DND-41 (cell line): ENCODE measurements at regions not wholly inside any gene's neighbourhood (a gene's known extent, or its start where the extent isn't known, plus 50 kb on each side); places are given as distances from the start of the nearest gene placed in this dataset.

Source experiments
- ATAC-seq: fragments of 200-7000 bp; cut with Tn5 transposase; 3 replicates; pipeline ENCODE4 v1.9.1; 2021; ENCODE audit warnings: low read depth; ENCODE audit not compliant: insufficient read depth
- DNase-seq: peaks from one replicate; pipeline ENCODE4 v3.0.0-alpha.2; 2020
- H2AFZ ChIP-seq: 2 replicates; pipeline ENCODE4 v1.6.0; 2012; ENCODE audit warnings: low read depth, low read length
- H3K27ac ChIP-seq: 2 replicates; pipeline ENCODE4 v1.5.1; 2012; ENCODE audit warnings: low read length, inconsistent platforms
- H3K27me3 ChIP-seq: fragments of 200-600 bp; sonication (generic); 2 replicates; pipeline ENCODE4 v1.6.0; 2012; ENCODE audit warnings: low read length, mild to moderate bottlenecking, inconsistent platforms; ENCODE audit not compliant: insufficient read depth, poor library complexity
- H3K36me3 ChIP-seq: 2 replicates; pipeline ENCODE4 v1.5.1; 2012; ENCODE audit warnings: low read length, inconsistent platforms; ENCODE audit not compliant: insufficient read depth
- H3K4me1 ChIP-seq: 2 replicates; pipeline ENCODE4 v1.5.1; 2012; ENCODE audit warnings: mild to moderate bottlenecking, low read length; ENCODE audit not compliant: insufficient read depth
- H3K4me2 ChIP-seq: 2 replicates; pipeline ENCODE4 v1.6.0; 2012; ENCODE audit warnings: mild to moderate bottlenecking, moderate library complexity, low read length, inconsistent platforms; ENCODE audit not compliant: insufficient read depth
- H3K4me3 ChIP-seq, 2 experiments: fragments of 200-600 bp in 1 of 2; shearing (Covaris generic) in 1 of 2; 2 replicates each; pipeline ENCODE4 v1.5.1; 2012 to 2016; ENCODE audit warnings: inconsistent platforms in 2 of 2, low read length in 2 of 2, mild to moderate bottlenecking in 2 of 2, low read depth in 1 of 2, moderate library complexity in 1 of 2
- H3K79me2 ChIP-seq: 2 replicates; pipeline ENCODE4 v1.6.0; 2012; ENCODE audit warnings: low read length, inconsistent platforms; ENCODE audit not compliant: insufficient read depth
- H3K9ac ChIP-seq: 2 replicates; pipeline ENCODE4 v1.6.0; 2012; ENCODE audit warnings: low read depth, mild to moderate bottlenecking, inconsistent platforms, low read length, moderate library complexity
- H3K9me3 ChIP-seq: 2 replicates; pipeline ENCODE4 v1.5.1; 2012; ENCODE audit warnings: low read length, moderate library complexity, mild to moderate bottlenecking, inconsistent platforms; ENCODE audit not compliant: insufficient read depth, severe bottlenecking
- H4K20me1 ChIP-seq: 2 replicates; pipeline ENCODE4 v1.6.0; 2012; ENCODE audit warnings: low read length; ENCODE audit not compliant: insufficient read depth
- EZH2 ChIP-seq: IDR thresholded peaks from 3 replicates; pipeline ENCODE4 v1.6.1; 2012; ENCODE audit warnings: borderline replicate concordance, low read depth, mild to moderate bottlenecking, moderate library complexity, low read length, inconsistent platforms; ENCODE audit not compliant: severe bottlenecking
- TF ChIP-seq, protein P1 (sequence below): IDR thresholded peaks from 2 replicates; pipeline ENCODE4 v1.5.1; 2012; ENCODE audit warnings: borderline replicate concordance, low read length, moderate library complexity, mild to moderate bottlenecking; ENCODE audit not compliant: poor library complexity, severe bottlenecking; ENCODE audit errors: extremely low read depth

DNA sequence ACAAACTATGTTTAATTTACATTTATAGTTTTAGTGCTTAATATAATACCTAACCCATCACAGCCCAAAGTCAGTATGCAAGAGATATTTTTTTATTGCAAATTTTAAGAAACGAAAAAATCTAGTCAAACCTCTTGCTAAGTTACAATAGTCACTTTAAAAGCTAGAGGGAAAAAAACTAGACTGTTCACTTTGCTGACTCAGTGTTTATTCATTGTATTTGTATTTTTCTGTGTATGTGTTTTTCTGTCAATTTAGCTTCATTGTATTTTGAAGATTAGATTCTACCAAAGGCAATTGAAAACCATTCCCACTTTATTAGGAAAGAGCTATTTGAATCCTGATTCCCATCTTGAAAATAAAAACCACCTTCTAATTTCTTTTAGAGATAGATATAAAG, 891.5 kb downstream of the SLC16A7 start:
- no peak for DNase-seq
- Histone ChIP-seq H2AFZ (no peak overlapping the region), H3K9ac (no peak overlapping the region), H3K4me2 (no peak overlapping the region), H3K79me2 (no peaks in the 10 kb centered on the region), H3K4me1 (no peaks in the 10 kb centered on the region), H4K20me1 (no peaks in the 10 kb centered on the region), H3K4me3 (no peak overlapping the region), H3K27ac (no peak overlapping the region), H3K36me3 (no peaks in the 10 kb centered on the region), H3K27me3 (no peaks in the 10 kb centered on the region), H3K9me3 (no peaks in the 10 kb centered on the region)
- no peak for ATAC-seq
- TF ChIP-seq EZH2, result no peak
- TF ChIP-seq, protein P1, sequence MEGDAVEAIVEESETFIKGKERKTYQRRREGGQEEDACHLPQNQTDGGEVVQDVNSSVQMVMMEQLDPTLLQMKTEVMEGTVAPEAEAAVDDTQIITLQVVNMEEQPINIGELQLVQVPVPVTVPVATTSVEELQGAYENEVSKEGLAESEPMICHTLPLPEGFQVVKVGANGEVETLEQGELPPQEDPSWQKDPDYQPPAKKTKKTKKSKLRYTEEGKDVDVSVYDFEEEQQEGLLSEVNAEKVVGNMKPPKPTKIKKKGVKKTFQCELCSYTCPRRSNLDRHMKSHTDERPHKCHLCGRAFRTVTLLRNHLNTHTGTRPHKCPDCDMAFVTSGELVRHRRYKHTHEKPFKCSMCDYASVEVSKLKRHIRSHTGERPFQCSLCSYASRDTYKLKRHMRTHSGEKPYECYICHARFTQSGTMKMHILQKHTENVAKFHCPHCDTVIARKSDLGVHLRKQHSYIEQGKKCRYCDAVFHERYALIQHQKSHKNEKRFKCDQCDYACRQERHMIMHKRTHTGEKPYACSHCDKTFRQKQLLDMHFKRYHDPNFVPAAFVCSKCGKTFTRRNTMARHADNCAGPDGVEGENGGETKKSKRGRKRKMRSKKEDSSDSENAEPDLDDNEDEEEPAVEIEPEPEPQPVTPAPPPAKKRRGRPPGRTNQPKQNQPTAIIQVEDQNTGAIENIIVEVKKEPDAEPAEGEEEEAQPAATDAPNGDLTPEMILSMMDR, result no peak

DNA sequence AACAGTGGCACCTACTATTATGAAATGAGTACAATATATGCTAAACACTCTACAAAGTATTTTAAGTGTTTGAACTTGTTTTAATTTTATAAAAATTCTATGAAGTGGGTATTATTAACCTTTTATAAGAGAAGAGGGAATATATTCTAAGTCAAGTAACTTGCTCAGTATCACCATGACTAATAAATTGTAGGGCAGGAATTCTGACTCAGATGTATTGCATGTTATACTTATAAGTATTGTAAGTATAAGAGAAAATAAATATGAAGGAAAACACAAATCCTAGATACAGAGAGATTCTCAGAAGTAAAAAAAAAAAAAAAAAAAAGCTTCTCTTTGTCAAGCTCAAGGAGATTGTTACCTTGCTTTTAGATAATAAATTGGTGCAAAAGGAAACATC, 893.2 kb downstream of the SLC16A7 start:
- no peaks in the 10 kb centered on the region for H3K9me3 ChIP-seq
- no peak overlapping the region for H3K4me2 ChIP-seq
- H3K27me3 ChIP-seq, result no peaks in the 10 kb centered on the region
- no peak for TF ChIP-seq EZH2
- TF ChIP-seq, protein P1, result no peak
- no peaks in the 10 kb centered on the region for H3K4me1 ChIP-seq
- no peaks in the 10 kb centered on the region for H3K36me3 ChIP-seq
- H3K79me2 ChIP-seq, result no peaks in the 10 kb centered on the region
- DNase-seq (no peak), ATAC-seq (no peak)
- H4K20me1 ChIP-seq, result no peaks in the 10 kb centered on the region
- no peak overlapping the region for H3K4me3 ChIP-seq
- H3K27ac ChIP-seq, result no peak overlapping the region
- no peak overlapping the region for H2AFZ ChIP-seq
- H3K9ac ChIP-seq, result no peak overlapping the region

DNA sequence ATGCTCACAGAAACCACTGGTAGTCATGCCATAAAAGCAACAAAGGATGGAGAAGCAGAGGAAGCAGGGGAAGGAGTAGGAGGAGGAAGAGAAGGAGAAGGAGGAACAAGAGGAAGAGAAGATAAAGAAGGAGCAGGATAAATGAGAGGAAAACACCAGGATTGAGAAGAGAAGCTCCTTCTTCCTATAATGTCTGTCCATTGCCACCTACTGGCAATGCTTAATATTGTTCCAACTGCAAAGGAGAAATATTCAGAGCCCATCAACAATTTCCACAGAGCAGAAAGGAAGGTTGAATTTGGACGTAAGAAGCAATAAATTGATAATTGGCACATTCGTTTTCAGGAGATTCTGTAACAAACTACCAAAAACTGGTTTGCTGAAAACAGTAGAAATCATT, 898.4 kb downstream of the SLC16A7 start:
- H2AFZ ChIP-seq, result no peak overlapping the region
- no peak for TF ChIP-seq EZH2
- TF ChIP-seq, protein P1, result peak; percentile 58
- no peak overlapping the region for H3K4me2 ChIP-seq
- no peak overlapping the region for H3K27ac ChIP-seq
- no peaks in the 10 kb centered on the region for H3K27me3 ChIP-seq
- H3K4me1 ChIP-seq, result no peaks in the 10 kb centered on the region
- H3K9ac ChIP-seq, result no peak overlapping the region
- no peaks in the 10 kb centered on the region for H3K36me3 ChIP-seq
- no peak overlapping the region for H3K4me3 ChIP-seq
- ATAC-seq (no peak), DNase-seq (no peak)
- H4K20me1 ChIP-seq, result no peaks in the 10 kb centered on the region
- H3K9me3 ChIP-seq, result no peaks in the 10 kb centered on the region
- H3K79me2 ChIP-seq, result no peaks in the 10 kb centered on the region

DNA sequence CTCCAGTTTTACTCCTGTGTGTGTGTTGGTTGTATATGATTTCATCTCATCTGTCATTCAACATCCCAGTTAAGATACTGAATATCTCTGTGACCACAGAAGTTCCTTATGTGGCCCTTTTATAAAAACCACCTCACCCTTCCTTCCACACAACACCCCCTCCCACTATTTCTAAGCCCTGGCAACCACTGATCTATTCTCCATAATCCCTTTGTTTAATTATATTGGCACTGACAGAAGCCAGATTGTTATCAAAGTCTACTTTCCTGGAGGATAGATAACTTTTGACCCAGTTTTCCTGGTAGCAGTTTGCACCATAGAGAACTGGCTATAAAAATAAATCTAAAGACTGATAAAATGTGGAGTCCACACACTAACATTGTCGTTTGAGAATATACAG, 902.8 kb downstream of the SLC16A7 start:
- H3K27ac ChIP-seq, result no peak overlapping the region
- ATAC-seq, result no peak
- no peak for DNase-seq
- H2AFZ ChIP-seq, result no peak overlapping the region
- no peak overlapping the region for H3K9ac ChIP-seq
- H3K4me1 ChIP-seq, result no peaks in the 10 kb centered on the region
- H3K27me3 ChIP-seq, result no peaks in the 10 kb centered on the region
- H3K4me3 ChIP-seq, result no peak overlapping the region
- TF ChIP-seq, protein P1, result no peak
- no peak for TF ChIP-seq EZH2
- H4K20me1 ChIP-seq, result no peaks in the 10 kb centered on the region
- no peaks in the 10 kb centered on the region for H3K9me3 ChIP-seq
- H3K4me2 ChIP-seq, result no peak overlapping the region
- no peaks in the 10 kb centered on the region for H3K79me2 ChIP-seq
- H3K36me3 ChIP-seq, result no peaks in the 10 kb centered on the region
